ENCODE measurements at regions not wholly inside any gene's neighbourhood (a gene's known extent, or its start where the extent isn't known, plus 50 kb on each side); places are given as distances from the start of the nearest gene placed in this dataset.

DNA sequence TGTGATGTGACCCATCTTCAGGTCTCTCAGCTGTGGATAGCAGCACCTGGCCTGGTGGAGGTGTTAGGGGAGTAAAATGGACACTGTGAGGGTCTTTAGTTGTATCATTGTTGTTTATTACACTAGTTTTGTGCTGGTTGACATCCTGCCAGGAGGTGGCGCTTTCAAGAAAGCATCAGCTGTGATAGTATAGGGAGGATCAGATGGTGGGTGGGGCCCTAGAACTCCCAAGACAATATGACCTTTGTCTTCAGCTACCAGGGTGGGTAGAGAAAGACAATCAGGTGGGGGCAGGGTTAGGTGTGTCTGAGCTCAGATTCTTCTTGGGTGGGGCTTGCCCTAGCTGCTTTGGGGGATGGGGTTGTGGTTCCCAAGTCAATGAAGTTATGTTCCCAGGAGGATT is 162.8 kb downstream of the PPP1R2C start:
- no TSS peak for BruUV-seq (replicated peaks)
- Histone ChIP-seq H3K36me3 (ENCODE audit: control insufficient read depth, insufficient read depth, low read length) (no peaks in the 10 kb centered on the region), H3K9me3 (replicated peaks; ENCODE audit: control insufficient read depth, insufficient read depth, low read depth, low read length) (no peaks in the 10 kb centered on the region), H3K4me3 (no peak overlapping the region), H3K27ac (ENCODE audit: extremely low read depth, low read depth, low read length) (no peak overlapping the region), H3K79me2 (ENCODE audit: control insufficient read depth, insufficient read depth, low read length) (no peaks in the 10 kb centered on the region), H3K27me3 (ENCODE audit: control insufficient read depth in 2 of 2, insufficient read depth in 2 of 2, low read length in 2 of 2) (no peaks in the 10 kb centered on the region), H2AFZ (ENCODE audit: low read depth, low read length) (no peak overlapping the region), H3K9ac (ENCODE audit: insufficient read depth in 1 of 2, low read depth in 2 of 2, low read length in 2 of 2) (no peak overlapping the region), H3K4me2 (ENCODE audit: insufficient read depth, low read length) (no peak overlapping the region), H3K4me1 (replicated peaks in 1 of 2; ENCODE audit: control insufficient read depth in 2 of 2, insufficient read depth in 2 of 2, low read length in 2 of 2) (no peaks in the 10 kb centered on the region), H3K9me1 (ENCODE audit: control insufficient read depth, insufficient read depth, low read length) (no peaks in the 10 kb centered on the region), H4K20me1 (replicated peaks; ENCODE audit: control insufficient read depth, insufficient read depth, low read length) (no peaks in the 10 kb centered on the region)
- intact Hi-C loops (cut with micrococcal nuclease) (no loop called here), in situ Hi-C loops (cut with MboI) (no loop called here)
- WGBS (ENCODE audit: insufficient coverage, low coverage, missing lambda C conversion rate) = 0% methylated on average over 1 of the region's 1 CpG
- FAIRE-seq (no peak), ATAC-seq (no peak), DNase-seq (ENCODE audit: extremely low read depth in 1 of 4, low spot score in 3 of 4) (peak in 1 of 4 experiments; percentile 3)
- CTCF ChIA-PET (ENCODE audit: low intra/inter-chr PET ratio) = no interaction called here
- POLR2A ChIA-PET = no interaction called here
- TF ChIP-seq, protein P1, sequence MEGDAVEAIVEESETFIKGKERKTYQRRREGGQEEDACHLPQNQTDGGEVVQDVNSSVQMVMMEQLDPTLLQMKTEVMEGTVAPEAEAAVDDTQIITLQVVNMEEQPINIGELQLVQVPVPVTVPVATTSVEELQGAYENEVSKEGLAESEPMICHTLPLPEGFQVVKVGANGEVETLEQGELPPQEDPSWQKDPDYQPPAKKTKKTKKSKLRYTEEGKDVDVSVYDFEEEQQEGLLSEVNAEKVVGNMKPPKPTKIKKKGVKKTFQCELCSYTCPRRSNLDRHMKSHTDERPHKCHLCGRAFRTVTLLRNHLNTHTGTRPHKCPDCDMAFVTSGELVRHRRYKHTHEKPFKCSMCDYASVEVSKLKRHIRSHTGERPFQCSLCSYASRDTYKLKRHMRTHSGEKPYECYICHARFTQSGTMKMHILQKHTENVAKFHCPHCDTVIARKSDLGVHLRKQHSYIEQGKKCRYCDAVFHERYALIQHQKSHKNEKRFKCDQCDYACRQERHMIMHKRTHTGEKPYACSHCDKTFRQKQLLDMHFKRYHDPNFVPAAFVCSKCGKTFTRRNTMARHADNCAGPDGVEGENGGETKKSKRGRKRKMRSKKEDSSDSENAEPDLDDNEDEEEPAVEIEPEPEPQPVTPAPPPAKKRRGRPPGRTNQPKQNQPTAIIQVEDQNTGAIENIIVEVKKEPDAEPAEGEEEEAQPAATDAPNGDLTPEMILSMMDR (IDR thresholded peaks at IDR 0.05 in 2 of 3, conservative IDR thresholded peaks at IDR 0.05 in 1 of 3; ENCODE audit: insufficient read depth in 2 of 3, low read depth in 1 of 3, low read length in 3 of 3) = peak in 2 of 3 experiments; percentile 12 to 17; a peak in 1 of 6 replicates
- TF ChIP-seq SNIP1 (IDR thresholded peaks at IDR 0.05; ENCODE audit: low read depth) = no peak

DNA sequence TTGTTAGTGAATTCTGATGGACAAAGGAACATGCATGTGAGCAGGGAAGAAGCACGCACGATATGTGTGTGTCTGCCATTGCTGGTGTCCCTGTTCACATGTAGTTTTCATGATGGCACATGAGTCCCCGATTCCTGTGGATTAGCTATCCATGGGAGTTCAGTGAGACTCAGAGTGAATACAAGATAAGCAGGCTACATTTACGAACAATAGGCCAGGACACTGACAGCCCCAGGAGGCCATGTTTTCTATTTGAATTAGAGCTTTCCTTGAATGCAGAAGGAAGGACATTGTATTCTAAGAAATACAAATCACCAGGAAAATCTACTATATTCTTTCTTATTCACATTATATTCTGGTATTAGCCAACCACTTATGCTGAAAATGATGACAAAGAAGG is 171.4 kb downstream of the PPP1R2C start:
- H3K9me3 ChIP-seq (replicated peaks; ENCODE audit: control insufficient read depth, insufficient read depth, low read depth, low read length) = no peaks in the 10 kb centered on the region
- H3K27me3 ChIP-seq (ENCODE audit: control insufficient read depth in 2 of 2, insufficient read depth in 2 of 2, low read length in 2 of 2) = no peaks in the 10 kb centered on the region
- H3K9me1 ChIP-seq (ENCODE audit: control insufficient read depth, insufficient read depth, low read length) = no peaks in the 10 kb centered on the region
- no TSS peak for BruUV-seq (replicated peaks)
- no peak overlapping the region for H3K27ac ChIP-seq (ENCODE audit: extremely low read depth, low read depth, low read length)
- intact Hi-C loops (cut with micrococcal nuclease) (no loop called here), in situ Hi-C loops (cut with MboI) (no loop called here)
- no peaks in the 10 kb centered on the region for H3K36me3 ChIP-seq (ENCODE audit: control insufficient read depth, insufficient read depth, low read length)
- H3K79me2 ChIP-seq (ENCODE audit: control insufficient read depth, insufficient read depth, low read length) = no peaks in the 10 kb centered on the region
- no peak overlapping the region for H3K4me2 ChIP-seq (ENCODE audit: insufficient read depth, low read length)
- no peaks in the 10 kb centered on the region for H3K4me1 ChIP-seq (replicated peaks in 1 of 2; ENCODE audit: control insufficient read depth in 2 of 2, insufficient read depth in 2 of 2, low read length in 2 of 2)
- H2AFZ ChIP-seq (ENCODE audit: low read depth, low read length) = no peak overlapping the region
- WGBS (ENCODE audit: insufficient coverage, low coverage, missing lambda C conversion rate) = 0% methylated on average over 4 of the region's 4 CpGs
- DNase-seq (ENCODE audit: extremely low read depth in 1 of 4, low spot score in 3 of 4) = no peak
- H4K20me1 ChIP-seq (replicated peaks; ENCODE audit: control insufficient read depth, insufficient read depth, low read length) = no peaks in the 10 kb centered on the region
- POLR2A ChIA-PET = interaction anchor here (0.8 kb wide), 1 partner anchor 524 kb away, joined by 3 read pairs; no protein-coding TSS in a partner anchor
- no peak for ATAC-seq
- no peak overlapping the region for H3K9ac ChIP-seq (ENCODE audit: insufficient read depth in 1 of 2, low read depth in 2 of 2, low read length in 2 of 2)
- no peak for FAIRE-seq
- no peak overlapping the region for H3K4me3 ChIP-seq
- no peak for TF ChIP-seq NFYB (IDR thresholded peaks at IDR 0.05; ENCODE audit: extremely low read depth, insufficient read length)
- CTCF ChIA-PET (ENCODE audit: low intra/inter-chr PET ratio) = no interaction called here
